Tibial artery (tissue), 4 donors: ENCODE measurements at regions not wholly inside any gene's neighbourhood (a gene's known extent, or its start where the extent isn't known, plus 50 kb on each side); places are given as distances from the start of the nearest gene placed in this dataset.

Experiments used
- DNase-seq, 2 donors: peaks; one replicate each; pipeline ENCODE4 v3.0.0-alpha.2; 2019
- H3K27ac ChIP-seq, 2 donors: fragments of 200-600 bp; sonication (generic) in 1 of 2; 1 replicate in 1 of 2; 2 replicates in 1 of 2; pipeline ENCODE4 v1.5.1; 2018 to 2019; ENCODE audit warnings: mild to moderate bottlenecking in 1 of 2
- H3K27me3 ChIP-seq, 2 donors: fragments of 200-600 bp; sonication (generic) in 1 of 2; one replicate each; pipeline versions ENCODE4 v1.5.1 to v1.6.0; 2016 to 2019
- H3K36me3 ChIP-seq, 3 donors: fragments of 200-600 bp; sonication (generic) in 2 of 3; one replicate each; pipeline ENCODE4 v1.5.1; 2016 to 2019; ENCODE audit warnings: mild to moderate bottlenecking in 2 of 3
- H3K4me1 ChIP-seq, 4 donors: fragments of 200-600 bp; sonication (generic) in 2 of 4; 1 replicate in 3 of 4; 2 replicates in 1 of 4; pipeline ENCODE4 v1.5.1; 2016 to 2019
- H3K4me3 ChIP-seq, 2 donors: fragments of 200-600 bp; sonication (generic) in 1 of 2; 1 replicate in 1 of 2; 2 replicates in 1 of 2; pipeline ENCODE4 v1.5.1; 2018 to 2019; ENCODE audit warnings: mild to moderate bottlenecking in 2 of 2
- H3K9me3 ChIP-seq, 3 donors: fragments of 200-600 bp; sonication (generic) in 1 of 3; one replicate each; pipeline ENCODE4 v1.5.1; 2016 to 2019
- CTCF ChIP-seq, 2 experiments: fragments of 200-600 bp in 1 of 2; fragments of 450-650 bp in 1 of 2; IDR thresholded peaks; one replicate each; pipeline ENCODE4 v1.5.1; 2017 to 2019; ENCODE audit warnings: antibody characterized with exemption in 2 of 2, mild to moderate bottlenecking in 1 of 2, moderate library complexity in 1 of 2
- intact Hi-C: fragments of 100-400 bp; cut with DNase I; formaldehyde crosslinking; loops from one replicate; pipeline ENCODE4 v1.15.0; 2023; ENCODE audit warnings: low total_unique reads

GRCh38 chr12:53856132-53856531, 82.5 kb upstream of the HOXC13 start:
- intact Hi-C loops: no loop called here

GRCh38 chr12:53857666-53858065, 81.0 kb upstream of the HOXC13 start:
- TF ChIP-seq CTCF (IDR thresholded peaks at IDR 0.05): no peak
- Histone ChIP-seq H3K27ac (no peak overlapping the region), H3K9me3 (no peaks in the 10 kb centered on the region), H3K4me1 (no peaks in the 10 kb centered on the region), H3K4me3 (no peak overlapping the region), H3K36me3 (no peaks in the 10 kb centered on the region), H3K27me3 (peaks cover 0 to 24% of the 10 kb centered on the region in 2 donors)
- intact Hi-C loops: no loop called here
- DNase-seq: no peak

More at GRCh38 chr12:53856132-53856531, 82.5 kb upstream of the HOXC13 start:
- Histone ChIP-seq H3K27ac (no peak overlapping the region), H3K36me3 (no peaks in the 10 kb centered on the region), H3K4me3 (no peak overlapping the region), H3K9me3 (no peaks in the 10 kb centered on the region), H3K27me3 (peaks cover 0 to 20% of the 10 kb centered on the region in 2 donors), H3K4me1 (no peaks in the 10 kb centered on the region)
- no peak for TF ChIP-seq CTCF (IDR thresholded peaks at IDR 0.05)
- DNase-seq: no peak

GRCh38 chr12:53860426-53861345, 77.9 kb upstream of the HOXC13 start:
- H3K9me3 ChIP-seq: no peaks in the 10 kb centered on the region
- intact Hi-C loops: no loop called here
- no peak overlapping the region for H3K4me3 ChIP-seq
- H3K27me3 ChIP-seq: peaks cover 0 to 14% of the 10 kb centered on the region in 2 donors
- no peaks in the 10 kb centered on the region for H3K4me1 ChIP-seq
- H3K36me3 ChIP-seq: no peaks in the 10 kb centered on the region
- H3K27ac ChIP-seq: no peak overlapping the region
- TF ChIP-seq CTCF (IDR thresholded peaks at IDR 0.05): no peak
- DNase-seq: no peak

GRCh38 chr12:53862206-53862605, 76.4 kb upstream of the HOXC13 start:
- Histone ChIP-seq H3K4me3 (no peak overlapping the region), H3K9me3 (no peaks in the 10 kb centered on the region), H3K36me3 (no peaks in the 10 kb centered on the region), H3K27ac (no peak overlapping the region), H3K4me1 (no peaks in the 10 kb centered on the region), H3K27me3 (peaks cover 0 to 13% of the 10 kb centered on the region in 2 donors)
- DNase-seq: no peak
- intact Hi-C loops: no loop called here
- no peak for TF ChIP-seq CTCF (IDR thresholded peaks at IDR 0.05)

GRCh38 chr12:53862831-53863230, 75.8 kb upstream of the HOXC13 start:
- Histone ChIP-seq H3K4me1 (peaks cover 0 to 4% (median 0%) of the 10 kb centered on the region in 4 donors), H3K36me3 (no peaks in the 10 kb centered on the region), H3K9me3 (no peaks in the 10 kb centered on the region), H3K27ac (no peak overlapping the region), H3K27me3 (peaks cover 0 to 13% of the 10 kb centered on the region in 2 donors), H3K4me3 (no peak overlapping the region)
- no peak for DNase-seq
- TF ChIP-seq CTCF (IDR thresholded peaks at IDR 0.05): no peak
- intact Hi-C loops: no loop called here
